HG02763 (cell line): ENCODE measurements at regions not wholly inside any gene's neighbourhood (a gene's known extent, or its start where the extent isn't known, plus 50 kb on each side); places are given as distances from the start of the nearest gene placed in this dataset.
"Not testable (repeated sequence)": the region's sequence is repeated elsewhere in the genome, so short reads cannot be mapped to it uniquely, and the experiment has no call there.

ENCODE experiments used
- ATAC-seq: cut with Tn5 transposase; IDR thresholded peaks from one replicate; pipeline ENCODE4 v1.9.1; 2021; ENCODE audit warnings: mild to moderate bottlenecking, moderate library complexity; ENCODE audit not compliant: unreplicated experiment

- no peak for ATAC-seq
These were observed 338.2 kb downstream of the EIPR1 start for GRCh38 chr2:3039188-3040065.

- no peak for ATAC-seq
These were observed 339.0 kb downstream of the EIPR1 start for GRCh38 chr2:3038636-3039035.

- ATAC-seq, result no peak
These were observed 340.1 kb downstream of the EIPR1 start for GRCh38 chr2:3037196-3038194.

GRCh38 chr2:3036432-3037125, 341.0 kb downstream of the EIPR1 start:
- ATAC-seq, result no peak

GRCh38 chr2:3035385-3036050, 342.1 kb downstream of the EIPR1 start:
- no peak for ATAC-seq

GRCh38 chr2:3034856-3035255, 342.8 kb downstream of the EIPR1 start:
- no peak for ATAC-seq

- no peak for ATAC-seq
These were observed 343.2 kb downstream of the EIPR1 start for GRCh38 chr2:3034396-3034795.

GRCh38 chr2:3033315-3033714, 344.3 kb downstream of the EIPR1 start:
- ATAC-seq, result no peak

GRCh38 chr2:3030791-3031190, 346.8 kb downstream of the EIPR1 start:
- ATAC-seq, result not testable (repeated sequence)

- no peak for ATAC-seq
These were observed 351.6 kb downstream of the EIPR1 start for GRCh38 chr2:3025984-3026383.

- ATAC-seq, result no peak
These were observed 352.4 kb downstream of the EIPR1 start for GRCh38 chr2:3025261-3025660.

GRCh38 chr2:3024401-3024935, 353.1 kb downstream of the EIPR1 start:
- no peak for ATAC-seq

- no peak for ATAC-seq
These were observed 354.1 kb downstream of the EIPR1 start for GRCh38 chr2:3023531-3023930.

- ATAC-seq, result no peak
These were observed 354.7 kb downstream of the EIPR1 start for GRCh38 chr2:3022841-3023372.

GRCh38 chr2:3021720-3022119, 355.9 kb downstream of the EIPR1 start:
- ATAC-seq, result no peak

GRCh38 chr2:3010001-3010400, 367.6 kb downstream of the EIPR1 start:
- no peak for ATAC-seq

- no peak for ATAC-seq
These were observed 368.1 kb downstream of the EIPR1 start for GRCh38 chr2:3009483-3009882.

GRCh38 chr2:3009005-3009404, 368.6 kb downstream of the EIPR1 start:
- ATAC-seq, result no peak

- no peak for ATAC-seq
These were observed 369.1 kb downstream of the EIPR1 start for GRCh38 chr2:3008561-3008960.

GRCh38 chr2:3007135-3007534, 370.5 kb downstream of the EIPR1 start:
- ATAC-seq, result no peak
